Common myeloid progenitor, CD34-positive (primary cell): ENCODE measurements at regions not wholly inside any gene's neighbourhood (a gene's known extent, or its start where the extent isn't known, plus 50 kb on each side); places are given as distances from the start of the nearest gene placed in this dataset.

Experiments
- CTCF ChIA-PET: fragments of 350-600 bp; sonication (Branson Sonifier 250); formaldehyde crosslinking; loops from one replicate; lab custom pipeline; 2021; ENCODE audit warnings: antibody characterized with exemption; lab: Charles Lee
- POLR2A ChIA-PET: fragments of 350-600 bp; sonication (Branson Sonifier 250); formaldehyde crosslinking; loops from one replicate; lab custom pipeline; 2021; ENCODE audit warnings: antibody characterized with exemption; lab: Charles Lee
- DNase-seq, 3 donors: peaks; one replicate each; pipeline versions ENCODE4 v3.0.0 to v3.0.0-alpha.2; 2013
- H3K27ac ChIP-seq, 2 experiments: 1 replicate in 1 of 2; 2 replicates in 1 of 2; pipeline ENCODE4 v1.7.0; 2013; ENCODE audit warnings: inconsistent platforms in 2 of 2, low read length in 2 of 2, mild to moderate bottlenecking in 2 of 2, low read depth in 1 of 2, moderate library complexity in 1 of 2; ENCODE audit not compliant: severe bottlenecking in 2 of 2, insufficient read depth in 1 of 2, poor library complexity in 1 of 2
- H3K27me3 ChIP-seq, 5 experiments: replicated peaks in 2 of 5; 1 replicate in 3 of 5; 2 replicates in 2 of 5; pipeline versions ENCODE4 v1.6.1 to v1.7.0; 2013; ENCODE audit warnings: low read length in 4 of 5, mild to moderate bottlenecking in 2 of 5, moderate library complexity in 2 of 5, inconsistent platforms in 1 of 5; ENCODE audit not compliant: insufficient read depth in 5 of 5, control insufficient read depth in 4 of 5
- H3K36me3 ChIP-seq, 4 experiments: 1 replicate in 2 of 4; 2 replicates in 2 of 4; pipeline versions ENCODE4 v1.6.1 to v1.7.0; 2013; ENCODE audit warnings: low read length in 3 of 4, control low read depth in 1 of 4, mild to moderate bottlenecking in 1 of 4; ENCODE audit not compliant: control insufficient read depth in 4 of 4, insufficient read depth in 4 of 4
- H3K4me1 ChIP-seq, 4 experiments: 1 replicate in 3 of 4; 2 replicates in 1 of 4; pipeline versions ENCODE4 v1.6.1 to v1.7.1; 2013; ENCODE audit warnings: low read length in 3 of 4, mild to moderate bottlenecking in 3 of 4, control low read depth in 1 of 4, inconsistent platforms in 1 of 4, moderate library complexity in 1 of 4; ENCODE audit not compliant: control insufficient read depth in 4 of 4, insufficient read depth in 4 of 4; ENCODE audit errors: control extremely low read depth in 1 of 4
- H3K4me3 ChIP-seq, 7 experiments: 1 replicate in 4 of 7; 2 replicates in 3 of 7; pipeline versions ENCODE4 v1.5.1 to v1.7.0; 2013; ENCODE audit warnings: mild to moderate bottlenecking in 7 of 7, low read length in 6 of 7, moderate library complexity in 6 of 7, inconsistent platforms in 2 of 7, low read depth in 2 of 7, control low read depth in 1 of 7; ENCODE audit not compliant: insufficient read depth in 4 of 7, control insufficient read depth in 1 of 7; ENCODE audit errors: extremely low read depth in 1 of 7
- H3K9me3 ChIP-seq, 5 experiments: 1 replicate in 4 of 5; 2 replicates in 1 of 5; pipeline versions ENCODE4 v1.6.1 to v1.7.1; 2013; ENCODE audit warnings: low read length in 4 of 5, mild to moderate bottlenecking in 2 of 5, inconsistent platforms in 1 of 5, low read depth in 1 of 5, moderate library complexity in 1 of 5; ENCODE audit not compliant: control insufficient read depth in 4 of 5, insufficient read depth in 2 of 5; ENCODE audit errors: control extremely low read depth in 1 of 5
- WGBS: methylation state at CpG from one replicate; pipeline ENCODE4 v1.1.5; 2013; ENCODE audit not compliant: insufficient coverage; 5-methylcytosine and 5-hydroxymethylcytosine counted together

- Histone ChIP-seq H3K4me3 (no peak overlapping the region), H3K27ac (no peak overlapping the region), H3K4me1 (peaks cover 13 to 52% (median 43%) of the 10 kb centered on the region in 4 experiments), H3K27me3 (no peaks in the 10 kb centered on the region), H3K9me3 (no peaks in the 10 kb centered on the region), H3K36me3 (no peaks in the 10 kb centered on the region)
- peak in 2 of 3 donors; percentile 51 to 63 for DNase-seq
- CTCF ChIA-PET, result interaction anchor here (1.2 kb wide), 2 partner anchors 8 to 162 kb away, joined by 3 read pairs; no protein-coding TSS in a partner anchor
- POLR2A ChIA-PET, result interaction anchor here (0.6 kb wide), 1 partner anchor 292 kb away, joined by 4 read pairs; no protein-coding TSS in a partner anchor
- 23% methylated on average over 3 of the region's 7 CpGs for WGBS
These were observed 544.1 kb upstream of the ID2 start for GRCh38 chr2:8137801-8138200.

- Histone ChIP-seq H3K36me3 (no peaks in the 10 kb centered on the region), H3K27me3 (no peaks in the 10 kb centered on the region), H3K4me1 (peaks cover 13 to 52% (median 43%) of the 10 kb centered on the region in 4 experiments), H3K4me3 (no peak overlapping the region), H3K9me3 (no peaks in the 10 kb centered on the region), H3K27ac (no peak overlapping the region)
- peak in 1 of 3 donors; percentile 24 for DNase-seq
- ChIA-PET CTCF (no interaction called here), POLR2A (no interaction called here)
- WGBS, result no CpG with 5 or more reads among the region's 3 CpGs
These were observed 543.3 kb upstream of the ID2 start for GRCh38 chr2:8138525-8138922.

- no peak overlapping the region for H3K27ac ChIP-seq
These were observed 542.8 kb upstream of the ID2 start for GRCh38 chr2:8138923-8139667.

GRCh38 chr2:8139668-8140200 is 542.1 kb upstream of the ID2 start:
- Histone ChIP-seq H3K4me3 (no peak overlapping the region), H3K9me3 (no peaks in the 10 kb centered on the region), H3K36me3 (no peaks in the 10 kb centered on the region), H3K27me3 (no peaks in the 10 kb centered on the region), H3K4me1 (peaks cover 10 to 44% (median 33%) of the 10 kb centered on the region in 4 experiments), H3K27ac (no peak overlapping the region)
- 0% methylated on average over 1 of the region's 2 CpGs for WGBS
- CTCF ChIA-PET, result interaction anchor here (0.8 to 1.0 kb wide), 2 partner anchors 22 to 77 kb away, joined by 3 read pairs; no protein-coding TSS in a partner anchor
- POLR2A ChIA-PET, result interaction anchor here (0.6 to 0.7 kb wide), 2 partner anchors 149 to 350 kb away, joined by 3 to 4 read pairs; no protein-coding TSS in a partner anchor
- peak; percentile 25 to 78 (median 66) for DNase-seq

More at GRCh38 chr2:8138923-8139667, 542.8 kb upstream of the ID2 start:
- H3K4me3 ChIP-seq, result no peak overlapping the region
- no peaks in the 10 kb centered on the region for H3K36me3 ChIP-seq
- H3K27me3 ChIP-seq, result no peaks in the 10 kb centered on the region
- H3K9me3 ChIP-seq, result no peaks in the 10 kb centered on the region
- no peak for DNase-seq
- POLR2A ChIA-PET, result interaction anchor here (0.6 kb wide), 1 partner anchor 150 kb away, joined by 4 read pairs; no protein-coding TSS in a partner anchor
- WGBS, result 98% methylated on average over 7 of the region's 10 CpGs
- CTCF ChIA-PET, result interaction anchor here (0.8 to 1.0 kb wide), 2 partner anchors 23 to 78 kb away, joined by 3 read pairs; no protein-coding TSS in a partner anchor
- H3K4me1 ChIP-seq, result peaks cover 12 to 51% (median 40%) of the 10 kb centered on the region in 4 experiments

- WGBS, result 93% methylated on average over 3 of the region's 5 CpGs
These were observed 540.7 kb upstream of the ID2 start for GRCh38 chr2:8141079-8141707.

GRCh38 chr2:8141780-8142179 is 540.1 kb upstream of the ID2 start:
- no peak overlapping the region for H3K4me3 ChIP-seq
- H3K9me3 ChIP-seq, result no peaks in the 10 kb centered on the region
- 100% methylated on average over 3 of the region's 6 CpGs for WGBS
- H3K27me3 ChIP-seq, result no peaks in the 10 kb centered on the region
- H3K27ac ChIP-seq, result no peak overlapping the region
- peaks cover 10 to 34% (median 22%) of the 10 kb centered on the region in 4 experiments for H3K4me1 ChIP-seq
- no peaks in the 10 kb centered on the region for H3K36me3 ChIP-seq
- CTCF ChIA-PET, result interaction anchor here (0.7 to 1.3 kb wide), 2 partner anchors 10 to 162 kb away, joined by 3 to 5 read pairs; no protein-coding TSS in a partner anchor
- POLR2A ChIA-PET, result no interaction called here
- DNase-seq, result no peak

More at GRCh38 chr2:8141079-8141707, 540.7 kb upstream of the ID2 start:
- H3K36me3 ChIP-seq, result no peaks in the 10 kb centered on the region
- H3K4me1 ChIP-seq, result peaks cover 10 to 34% (median 22%) of the 10 kb centered on the region in 4 experiments
- POLR2A ChIA-PET, result no interaction called here
- no peaks in the 10 kb centered on the region for H3K27me3 ChIP-seq
- CTCF ChIA-PET, result no interaction called here
- no peak overlapping the region for H3K27ac ChIP-seq
- no peak for DNase-seq
- H3K9me3 ChIP-seq, result no peaks in the 10 kb centered on the region
- H3K4me3 ChIP-seq, result no peak overlapping the region
